DND-41 (cell line): ENCODE measurements at regions not wholly inside any gene's neighbourhood (a gene's known extent, or its start where the extent isn't known, plus 50 kb on each side); places are given as distances from the start of the nearest gene placed in this dataset.

Source experiments
- EZH2 ChIP-seq: IDR thresholded peaks from 3 replicates; pipeline ENCODE4 v1.6.1; 2012; ENCODE audit warnings: borderline replicate concordance, low read depth, mild to moderate bottlenecking, moderate library complexity, low read length, inconsistent platforms; ENCODE audit not compliant: severe bottlenecking
- TF ChIP-seq, protein P1 (sequence below): IDR thresholded peaks from 2 replicates; pipeline ENCODE4 v1.5.1; 2012; ENCODE audit warnings: borderline replicate concordance, low read length, moderate library complexity, mild to moderate bottlenecking; ENCODE audit not compliant: poor library complexity, severe bottlenecking; ENCODE audit errors: extremely low read depth

DNA sequence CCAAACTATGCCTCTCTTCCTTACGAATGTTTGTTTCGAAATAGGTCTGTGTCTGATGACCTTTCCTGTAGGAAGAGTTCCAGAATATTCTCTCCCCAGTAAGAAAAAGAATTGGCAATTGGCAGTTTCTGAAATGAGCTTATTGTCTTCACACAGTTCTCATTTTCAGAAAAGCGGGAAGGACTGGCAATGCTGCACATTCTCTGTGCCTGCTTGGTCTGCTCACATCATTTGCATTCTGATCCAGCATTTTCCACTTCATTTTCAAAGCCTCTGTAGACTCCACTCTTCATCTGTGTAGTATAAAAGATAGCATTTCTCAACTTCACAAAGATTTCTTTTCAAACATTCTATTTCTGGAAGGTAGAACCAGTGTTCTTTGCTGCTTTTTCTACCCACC, 120.6 kb upstream of the CCDC112 start:
- TF ChIP-seq, protein P1, sequence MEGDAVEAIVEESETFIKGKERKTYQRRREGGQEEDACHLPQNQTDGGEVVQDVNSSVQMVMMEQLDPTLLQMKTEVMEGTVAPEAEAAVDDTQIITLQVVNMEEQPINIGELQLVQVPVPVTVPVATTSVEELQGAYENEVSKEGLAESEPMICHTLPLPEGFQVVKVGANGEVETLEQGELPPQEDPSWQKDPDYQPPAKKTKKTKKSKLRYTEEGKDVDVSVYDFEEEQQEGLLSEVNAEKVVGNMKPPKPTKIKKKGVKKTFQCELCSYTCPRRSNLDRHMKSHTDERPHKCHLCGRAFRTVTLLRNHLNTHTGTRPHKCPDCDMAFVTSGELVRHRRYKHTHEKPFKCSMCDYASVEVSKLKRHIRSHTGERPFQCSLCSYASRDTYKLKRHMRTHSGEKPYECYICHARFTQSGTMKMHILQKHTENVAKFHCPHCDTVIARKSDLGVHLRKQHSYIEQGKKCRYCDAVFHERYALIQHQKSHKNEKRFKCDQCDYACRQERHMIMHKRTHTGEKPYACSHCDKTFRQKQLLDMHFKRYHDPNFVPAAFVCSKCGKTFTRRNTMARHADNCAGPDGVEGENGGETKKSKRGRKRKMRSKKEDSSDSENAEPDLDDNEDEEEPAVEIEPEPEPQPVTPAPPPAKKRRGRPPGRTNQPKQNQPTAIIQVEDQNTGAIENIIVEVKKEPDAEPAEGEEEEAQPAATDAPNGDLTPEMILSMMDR = no peak
- no peak for TF ChIP-seq EZH2
